Kidney (tissue), 13 donors: ENCODE measurements at regions not wholly inside any gene's neighbourhood (a gene's known extent, or its start where the extent isn't known, plus 50 kb on each side); places are given as distances from the start of the nearest gene placed in this dataset.

ENCODE experiments used
- DNase-seq, 5 donors: peaks; one replicate each; pipeline ENCODE4 v3.0.0-alpha.2; 2013 to 2020
- FAIRE-seq: peaks from 2 replicates; lab custom pipeline; 2012; peaks lifted over from hg19 to GRCh38; lab: Jason Lieb, UNC
- H3K27ac ChIP-seq, 2 donors: one replicate each; pipeline ENCODE4 v1.7.0; 2013; ENCODE audit warnings: low read depth in 2 of 2, low read length in 2 of 2, inconsistent platforms in 1 of 2
- H3K27me3 ChIP-seq: one replicate; pipeline ENCODE4 v1.7.1; 2013; ENCODE audit warnings: low read length, inconsistent platforms; ENCODE audit not compliant: control insufficient read depth, insufficient read depth
- H3K36me3 ChIP-seq, 3 donors: one replicate each; pipeline versions ENCODE4 v1.7.0 to v1.7.1; 2013; ENCODE audit warnings: low read length in 3 of 3, control low read depth in 1 of 3, inconsistent platforms in 1 of 3; ENCODE audit not compliant: insufficient read depth in 3 of 3, control insufficient read depth in 2 of 3
- H3K4me1 ChIP-seq, 3 donors: one replicate each; pipeline versions ENCODE4 v1.7.0 to v1.7.1; 2013; ENCODE audit warnings: low read length in 3 of 3, inconsistent platforms in 1 of 3, low read depth in 1 of 3; ENCODE audit not compliant: control insufficient read depth in 2 of 3, insufficient read depth in 2 of 3
- H3K4me3 ChIP-seq, 3 donors: one replicate each; pipeline versions ENCODE4 v1.7.0 to v1.8.1; 2013; ENCODE audit warnings: low read length in 3 of 3, control low read depth in 1 of 3, inconsistent platforms in 1 of 3
- H3K9ac ChIP-seq, 3 donors: one replicate each; pipeline versions ENCODE4 v1.7.0 to v1.7.1; 2013; ENCODE audit warnings: low read length in 3 of 3, control low read depth in 1 of 3, inconsistent platforms in 1 of 3
- H3K9me3 ChIP-seq, 3 donors: one replicate each; pipeline versions ENCODE4 v1.7.0 to v1.7.1; 2013; ENCODE audit warnings: low read length in 3 of 3, control low read depth in 1 of 3, inconsistent platforms in 1 of 3; ENCODE audit not compliant: control insufficient read depth in 2 of 3, insufficient read depth in 1 of 3
- CTCF ChIP-seq: IDR thresholded peaks from 3 replicates; pipeline ENCODE4 v1.5.1; 2012; ENCODE audit warnings: mild to moderate bottlenecking, moderate library complexity, borderline replicate concordance; ENCODE audit not compliant: insufficient read depth; ENCODE audit errors: extremely low read depth
- intact Hi-C: fragments of 100-400 bp; cut with DNase I; formaldehyde crosslinking; loops from one replicate; pipeline ENCODE4 v1.11.1; 2022
- donor health status: control.
- donor health status: control.
- donor health status: control.
- donor health status: control.
- donor health status: control.
- donor health status: DM: yes; HTN: yes; CAD: no.
- donor health status: Normal renal cell carcinoma (clear cell type).

DNA sequence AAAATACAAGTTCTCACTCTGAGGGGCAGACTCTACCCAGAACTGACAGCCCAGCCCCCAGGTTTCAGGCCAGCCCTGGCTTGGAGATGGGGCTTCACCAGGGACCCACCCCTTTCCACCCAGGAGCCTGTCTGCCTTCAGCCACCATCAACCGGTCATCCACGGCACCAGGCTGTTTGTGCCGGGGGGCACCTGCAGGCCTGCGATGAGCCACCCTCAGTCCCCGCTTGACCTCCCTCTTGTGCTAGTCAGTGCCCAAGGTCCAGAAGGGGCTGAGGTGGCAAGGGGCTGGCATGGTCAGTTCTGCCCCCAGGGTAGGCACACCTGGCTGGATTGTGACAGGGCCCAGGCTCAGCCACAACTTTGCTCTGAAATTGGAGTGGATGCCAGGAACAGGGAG is 82.1 kb downstream of the ADRA2C start:
- Histone ChIP-seq H3K9ac (no peak overlapping the region), H3K4me1 (no peaks in the 10 kb centered on the region), H3K9me3 (peaks cover 0 to 9% (median 0%) of the 10 kb centered on the region in 3 donors), H3K4me3 (no peak overlapping the region), H3K36me3 (no peaks in the 10 kb centered on the region), H3K27ac (no peak overlapping the region), H3K27me3 (no peaks in the 10 kb centered on the region)
- intact Hi-C loops = no loop called here
- TF ChIP-seq CTCF = no peak
- no peak for FAIRE-seq
- no peak for DNase-seq

- DNase-seq (no peak), FAIRE-seq (no peak)
- TF ChIP-seq CTCF = no peak
- no peak overlapping the region for H3K4me3 ChIP-seq
- no peaks in the 10 kb centered on the region for H3K4me1 ChIP-seq
- H3K27me3 ChIP-seq = no peaks in the 10 kb centered on the region
- H3K27ac ChIP-seq = no peak overlapping the region
- H3K9me3 ChIP-seq = peaks cover 0 to 9% (median 0%) of the 10 kb centered on the region in 3 donors
- H3K9ac ChIP-seq = no peak overlapping the region
- no peaks in the 10 kb centered on the region for H3K36me3 ChIP-seq
- intact Hi-C loops = no loop called here
These were observed 83.0 kb downstream of the ADRA2C start for GRCh38 chr4:3849140-3849539.

GRCh38 chr4:3850128-3850527 is 83.9 kb downstream of the ADRA2C start:
- DNase-seq (no peak), FAIRE-seq (no peak)
- TF ChIP-seq CTCF = no peak
- H3K27ac ChIP-seq = no peak overlapping the region
- H3K4me1 ChIP-seq = no peaks in the 10 kb centered on the region
- no peaks in the 10 kb centered on the region for H3K27me3 ChIP-seq
- peaks cover 0 to 9% (median 0%) of the 10 kb centered on the region in 3 donors for H3K9me3 ChIP-seq
- no peaks in the 10 kb centered on the region for H3K36me3 ChIP-seq
- no peak overlapping the region for H3K9ac ChIP-seq
- H3K4me3 ChIP-seq = no peak overlapping the region
- intact Hi-C loops = no loop called here

DNA sequence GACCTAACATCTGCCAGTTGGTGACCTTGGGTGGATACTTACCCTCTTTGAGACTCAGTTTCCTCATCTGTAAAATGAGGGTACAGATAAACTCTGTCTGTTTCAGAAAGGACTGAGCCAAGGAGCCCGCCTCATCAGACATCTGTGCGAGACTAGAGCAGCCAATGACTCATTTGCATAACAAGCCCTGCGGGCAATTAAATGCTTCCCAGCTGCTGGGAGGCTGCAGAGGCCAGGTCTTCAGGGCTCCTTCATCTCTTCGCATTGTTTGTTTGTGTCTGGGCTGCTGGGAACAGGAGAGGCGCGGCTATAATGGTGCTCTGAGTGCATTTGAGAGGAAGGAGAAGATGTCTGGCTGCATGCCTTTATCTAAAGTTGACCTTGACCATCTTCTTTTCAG is 85.0 kb downstream of the ADRA2C start:
- Histone ChIP-seq H3K27ac (no peak overlapping the region), H3K36me3 (no peaks in the 10 kb centered on the region), H3K4me3 (no peak overlapping the region), H3K9me3 (peaks cover 0 to 9% (median 0%) of the 10 kb centered on the region in 3 donors), H3K4me1 (no peaks in the 10 kb centered on the region), H3K27me3 (no peaks in the 10 kb centered on the region), H3K9ac (no peak overlapping the region)
- no peak for TF ChIP-seq CTCF
- intact Hi-C loops = no loop called here
- FAIRE-seq = no peak
- DNase-seq = no peak
